Peyer's patch (tissue), 4 donors: ENCODE measurements at regions not wholly inside any gene's neighbourhood (a gene's known extent, or its start where the extent isn't known, plus 50 kb on each side); places are given as distances from the start of the nearest gene placed in this dataset.

Source experiments
- CTCF ChIP-seq, 6 experiments: fragments of 450-650 bp in 4 of 6; fragments of 200-600 bp in 2 of 6; sonication (generic) in 1 of 6; IDR thresholded peaks; one replicate each; pipeline ENCODE4 v1.5.1; 2017 to 2019; ENCODE audit warnings: antibody characterized with exemption in 6 of 6, mild to moderate bottlenecking in 3 of 6, moderate library complexity in 1 of 6
- POLR2A ChIP-seq, 2 donors: fragments of 450-650 bp; IDR thresholded peaks; one replicate each; pipeline ENCODE4 v1.5.1; 2017; ENCODE audit warnings: antibody characterized with exemption in 2 of 2, mild to moderate bottlenecking in 2 of 2, moderate library complexity in 2 of 2

DNA sequence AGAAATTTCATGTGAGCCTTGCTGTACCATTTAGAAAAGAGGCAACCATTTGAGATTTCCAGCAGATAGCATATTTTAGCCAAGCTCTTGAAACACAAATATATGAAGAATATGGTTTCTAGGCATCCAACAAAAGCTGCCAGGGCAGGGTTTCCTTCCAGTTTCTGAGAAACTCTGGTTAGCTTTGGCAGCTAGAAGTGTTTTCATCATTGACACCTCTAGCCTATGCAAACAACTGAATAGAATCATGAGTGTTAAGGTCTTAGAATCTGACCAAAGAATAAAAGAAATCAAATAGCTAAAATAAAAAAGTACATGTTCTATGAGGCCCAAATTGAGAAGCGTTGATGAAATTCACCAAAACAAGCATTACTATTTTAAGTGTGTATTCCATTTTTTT lies 188.1 kb downstream of the TMEM167A start:
- TF ChIP-seq CTCF (IDR thresholded peaks at IDR 0.05), result no peak
- TF ChIP-seq POLR2A (IDR thresholded peaks at IDR 0.05), result no peak
